Spleen (tissue), 7 donors: ENCODE measurements at regions not wholly inside any gene's neighbourhood (a gene's known extent, or its start where the extent isn't known, plus 50 kb on each side); places are given as distances from the start of the nearest gene placed in this dataset.

Experiments used
- POLR2A ChIP-seq, 3 donors: fragments of 450-650 bp; IDR thresholded peaks; one replicate each; pipeline ENCODE4 v1.5.1; 2017; ENCODE audit warnings: antibody characterized with exemption in 3 of 3, mild to moderate bottlenecking in 1 of 3
- TF ChIP-seq, protein P1 (sequence below), 11 experiments: fragments of 200-600 bp in 7 of 11; fragments of 450-650 bp in 4 of 11; sonication (generic) in 4 of 11; IDR thresholded peaks in 8 of 11; conservative IDR thresholded peaks in 3 of 11; 1 replicate in 7 of 11; 2 replicates in 4 of 11; pipeline versions ENCODE4 v1.4.0 to v1.8.0; 2016 to 2021; ENCODE audit warnings: antibody characterized with exemption in 11 of 11, inconsistent platforms in 4 of 11, mild to moderate bottlenecking in 1 of 11
- donor health status: DM: no; HTN: no; CAD: no; lungs with moderate emphysema.
- donor health status: DM: no; HTN: no; CAD: no.
- donor health status: DM: no; HTN: no; CAD: no.

DNA sequence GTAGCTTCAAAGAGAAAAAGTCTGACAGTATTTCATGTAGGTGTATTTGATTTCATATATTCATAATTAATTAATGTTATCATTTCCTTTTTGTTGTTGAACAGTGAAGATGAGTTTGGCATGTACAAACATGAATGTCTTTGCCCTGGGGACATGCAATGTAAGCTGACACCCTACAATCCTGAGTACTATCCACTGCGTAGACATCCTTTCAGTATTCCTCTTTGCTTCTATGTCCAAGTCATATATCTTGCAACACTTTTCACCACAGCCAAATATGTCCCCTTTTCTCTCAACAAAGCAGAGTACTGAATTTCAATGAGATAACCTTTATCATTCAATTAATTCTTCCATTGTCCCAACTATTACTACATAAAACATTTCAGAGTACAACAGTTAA, 93.6 kb downstream of the GPR37 start:
- TF ChIP-seq, protein P1, sequence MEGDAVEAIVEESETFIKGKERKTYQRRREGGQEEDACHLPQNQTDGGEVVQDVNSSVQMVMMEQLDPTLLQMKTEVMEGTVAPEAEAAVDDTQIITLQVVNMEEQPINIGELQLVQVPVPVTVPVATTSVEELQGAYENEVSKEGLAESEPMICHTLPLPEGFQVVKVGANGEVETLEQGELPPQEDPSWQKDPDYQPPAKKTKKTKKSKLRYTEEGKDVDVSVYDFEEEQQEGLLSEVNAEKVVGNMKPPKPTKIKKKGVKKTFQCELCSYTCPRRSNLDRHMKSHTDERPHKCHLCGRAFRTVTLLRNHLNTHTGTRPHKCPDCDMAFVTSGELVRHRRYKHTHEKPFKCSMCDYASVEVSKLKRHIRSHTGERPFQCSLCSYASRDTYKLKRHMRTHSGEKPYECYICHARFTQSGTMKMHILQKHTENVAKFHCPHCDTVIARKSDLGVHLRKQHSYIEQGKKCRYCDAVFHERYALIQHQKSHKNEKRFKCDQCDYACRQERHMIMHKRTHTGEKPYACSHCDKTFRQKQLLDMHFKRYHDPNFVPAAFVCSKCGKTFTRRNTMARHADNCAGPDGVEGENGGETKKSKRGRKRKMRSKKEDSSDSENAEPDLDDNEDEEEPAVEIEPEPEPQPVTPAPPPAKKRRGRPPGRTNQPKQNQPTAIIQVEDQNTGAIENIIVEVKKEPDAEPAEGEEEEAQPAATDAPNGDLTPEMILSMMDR (IDR thresholded peaks at IDR 0.05 in 8 of 11, conservative IDR thresholded peaks at IDR 0.05 in 3 of 11), result no peak
- no peak for TF ChIP-seq POLR2A (IDR thresholded peaks at IDR 0.05)
